ENCODE measurements at regions not wholly inside any gene's neighbourhood (a gene's known extent, or its start where the extent isn't known, plus 50 kb on each side); places are given as distances from the start of the nearest gene placed in this dataset.
"Not testable (repeated sequence)": the region's sequence is repeated elsewhere in the genome, so short reads cannot be mapped to it uniquely, and the experiment has no call there.

DNA sequence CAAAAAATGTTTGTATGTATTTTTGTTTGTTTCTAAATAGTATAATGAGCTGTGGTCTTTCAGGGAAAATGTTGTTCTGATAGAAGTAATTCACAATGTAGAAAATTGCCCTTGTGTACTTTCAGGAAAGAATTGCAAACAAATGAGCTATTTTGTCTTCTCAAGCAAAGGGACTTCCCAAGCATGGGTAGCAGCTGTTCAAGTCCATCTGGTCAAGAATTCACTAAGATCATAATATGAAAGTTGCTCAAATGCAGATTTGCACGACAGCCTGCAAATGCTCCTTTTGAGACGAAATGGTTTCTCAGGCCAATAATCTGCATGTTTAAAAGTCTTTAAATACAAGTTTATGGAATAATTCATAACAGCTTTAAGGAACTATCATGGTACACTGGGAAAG is 51.9 kb upstream of the HNMT start:
- no peak overlapping the region for H2AFZ ChIP-seq (ENCODE audit: low read length)
- no peaks in the 10 kb centered on the region for H3K9me3 ChIP-seq (replicated peaks; ENCODE audit: insufficient read depth, low read length)
- H3K36me3 ChIP-seq (replicated peaks; ENCODE audit: insufficient read depth, low read length) = no peaks in the 10 kb centered on the region
- no peak overlapping the region for H3K4me3 ChIP-seq (ENCODE audit: low read length)
- H3K9ac ChIP-seq (ENCODE audit: low read length) = no peak overlapping the region
- no peaks in the 10 kb centered on the region for H3K9me2 ChIP-seq (replicated peaks; ENCODE audit: insufficient read depth, low read length)
- peak; percentile 86 for DNase-seq
- no peaks in the 10 kb centered on the region for H3K27me3 ChIP-seq (replicated peaks; ENCODE audit: insufficient read depth, low read length)
- H3F3A ChIP-seq (ENCODE audit: insufficient read depth, low read length) = no peaks in the 10 kb centered on the region
- peaks cover 20% of the 10 kb centered on the region for H3K4me1 ChIP-seq (ENCODE audit: low read length)
- peak overlapping the region; percentile 40; the same call in 1 of the 2 replicates for H3K27ac ChIP-seq (ENCODE audit: low read length)
- TF ChIP-seq EZH2phosphoT487 (IDR thresholded peaks at IDR 0.05; ENCODE audit: low read length) = no peak
- no peak for TF ChIP-seq EZH2 (optimal IDR thresholded peaks at IDR 0.05; ENCODE audit: low read depth, low read length)
- no peak for TF ChIP-seq CTCF (IDR thresholded peaks at IDR 0.05; ENCODE audit: low read length)
- H4K20me1 ChIP-seq (ENCODE audit: insufficient read depth, low read length) = no peaks in the 10 kb centered on the region
- H3K4me2 ChIP-seq (ENCODE audit: low read depth, low read length) = peak overlapping the region; percentile 27; the same call in 1 of the 2 replicates
- H3K79me2 ChIP-seq (ENCODE audit: low read length) = no peaks in the 10 kb centered on the region

GRCh38 chr2:137913169-137913568 is 51.1 kb upstream of the HNMT start:
- H3K9ac ChIP-seq (ENCODE audit: low read length) = no peak overlapping the region
- no peaks in the 10 kb centered on the region for H3K79me2 ChIP-seq (ENCODE audit: low read length)
- H3K36me3 ChIP-seq (replicated peaks; ENCODE audit: insufficient read depth, low read length) = no peaks in the 10 kb centered on the region

GRCh38 chr2:137913648-137914047 is 50.6 kb upstream of the HNMT start:
- not testable (repeated sequence) for H3K27ac ChIP-seq (ENCODE audit: low read length); H3K9me2 ChIP-seq (replicated peaks; ENCODE audit: insufficient read depth, low read length); H3K4me3 ChIP-seq (ENCODE audit: low read length); H3K9ac ChIP-seq (ENCODE audit: low read length); H2AFZ ChIP-seq (ENCODE audit: low read length); H3K27me3 ChIP-seq (replicated peaks; ENCODE audit: insufficient read depth, low read length); H3K9me3 ChIP-seq (replicated peaks; ENCODE audit: insufficient read depth, low read length); H3K4me2 ChIP-seq (ENCODE audit: low read depth, low read length); H4K20me1 ChIP-seq (ENCODE audit: insufficient read depth, low read length); H3F3A ChIP-seq (ENCODE audit: insufficient read depth, low read length); H3K79me2 ChIP-seq (ENCODE audit: low read length); H3K36me3 ChIP-seq (replicated peaks; ENCODE audit: insufficient read depth, low read length); DNase-seq
- H3K4me1 ChIP-seq (ENCODE audit: low read length) = peaks cover 20% of the 10 kb centered on the region

More at GRCh38 chr2:137913169-137913568, 51.1 kb upstream of the HNMT start:
- H3K4me1 ChIP-seq (ENCODE audit: low read length) = peaks cover 20% of the 10 kb centered on the region
- no peaks in the 10 kb centered on the region for H4K20me1 ChIP-seq (ENCODE audit: insufficient read depth, low read length)
- no peak overlapping the region for H3K27ac ChIP-seq (ENCODE audit: low read length)
- H3F3A ChIP-seq (ENCODE audit: insufficient read depth, low read length) = no peaks in the 10 kb centered on the region
- H3K4me3 ChIP-seq (ENCODE audit: low read length) = no peak overlapping the region
- H2AFZ ChIP-seq (ENCODE audit: low read length) = no peak overlapping the region
- H3K4me2 ChIP-seq (ENCODE audit: low read depth, low read length) = no peak overlapping the region; the same call in 1 of the 2 replicates
- no peaks in the 10 kb centered on the region for H3K9me3 ChIP-seq (replicated peaks; ENCODE audit: insufficient read depth, low read length)
- DNase-seq = no peak
- H3K27me3 ChIP-seq (replicated peaks; ENCODE audit: insufficient read depth, low read length) = no peaks in the 10 kb centered on the region
- no peaks in the 10 kb centered on the region for H3K9me2 ChIP-seq (replicated peaks; ENCODE audit: insufficient read depth, low read length)
- TF ChIP-seq CTCF (IDR thresholded peaks at IDR 0.05; ENCODE audit: low read length) (no peak), EZH2phosphoT487 (IDR thresholded peaks at IDR 0.05; ENCODE audit: low read length) (no peak), EZH2 (optimal IDR thresholded peaks at IDR 0.05; ENCODE audit: low read depth, low read length) (no peak)
